DOHH2 (cell line): ENCODE measurements at regions not wholly inside any gene's neighbourhood (a gene's known extent, or its start where the extent isn't known, plus 50 kb on each side); places are given as distances from the start of the nearest gene placed in this dataset.

Experiments
- H3F3A ChIP-seq: fragments of 200-600 bp; sonication (generic), shearing (Covaris generic); 2 replicates; pipeline ENCODE4 v1.6.0; 2016; ENCODE audit warnings: antibody characterized with exemption, mild to moderate bottlenecking; ENCODE audit not compliant: control insufficient read depth, insufficient read depth
- H3K27ac ChIP-seq: fragments of 200-600 bp; sonication (generic); 2 replicates; pipeline ENCODE4 v1.5.1; 2014; ENCODE audit warnings: low read depth, mild to moderate bottlenecking, low read length, moderate library complexity
- H3K27me3 ChIP-seq: fragments of 200-600 bp; sonication (generic); 2 replicates; pipeline ENCODE4 v1.6.1; 2014; ENCODE audit warnings: mild to moderate bottlenecking, low read length, mixed read lengths; ENCODE audit not compliant: control insufficient read depth
- H3K36me3 ChIP-seq: fragments of 200-600 bp; sonication (generic); 2 replicates; pipeline ENCODE4 v1.6.1; 2014; ENCODE audit warnings: mild to moderate bottlenecking, low read length, moderate library complexity, mixed read lengths; ENCODE audit not compliant: control insufficient read depth
- H3K4me1 ChIP-seq: fragments of 200-600 bp; sonication (generic); 2 replicates; pipeline ENCODE4 v1.6.1; 2014; ENCODE audit warnings: mild to moderate bottlenecking, low read length, mixed read lengths; ENCODE audit not compliant: control insufficient read depth
- H3K4me2 ChIP-seq: fragments of 200-600 bp; sonication (generic); 2 replicates; pipeline ENCODE4 v1.6.0; 2014; ENCODE audit warnings: mild to moderate bottlenecking, low read length, moderate library complexity
- H3K4me3 ChIP-seq: fragments of 200-600 bp; sonication (generic); 2 replicates; pipeline ENCODE4 v1.5.1; 2014; ENCODE audit warnings: mild to moderate bottlenecking, low read length, mixed read lengths
- H3K79me2 ChIP-seq: fragments of 200-600 bp; sonication (generic); 2 replicates; pipeline ENCODE4 v1.6.1; 2014; ENCODE audit warnings: mild to moderate bottlenecking, low read length, mixed read lengths; ENCODE audit not compliant: control insufficient read depth
- H3K9me2 ChIP-seq: fragments of 200-600 bp; sonication (generic); replicated peaks from 2 replicates; pipeline ENCODE4 v1.6.1; 2014; ENCODE audit warnings: mild to moderate bottlenecking, low read length, mixed read lengths; ENCODE audit not compliant: control insufficient read depth
- H3K9me3 ChIP-seq: fragments of 200-600 bp; sonication (generic); 2 replicates; pipeline ENCODE4 v1.6.1; 2014; ENCODE audit warnings: antibody characterized with exemption, low read length, mixed read lengths; ENCODE audit not compliant: control insufficient read depth, insufficient read depth
- H4K20me1 ChIP-seq: fragments of 200-600 bp; sonication (generic); 2 replicates; pipeline ENCODE4 v1.6.0; 2014; ENCODE audit warnings: low read depth, mild to moderate bottlenecking, antibody characterized with exemption, low read length, moderate library complexity; ENCODE audit not compliant: control insufficient read depth, insufficient read depth
- EZH2phosphoT487 ChIP-seq: fragments of 200-600 bp; sonication (generic); IDR thresholded peaks from 2 replicates; pipeline ENCODE4 v1.6.1; 2017; ENCODE audit warnings: borderline replicate concordance, mild to moderate bottlenecking, antibody characterized with exemption, low read length, moderate library complexity, mixed read lengths
- TF ChIP-seq, protein P1 (sequence below): fragments of 200-600 bp; sonication (generic); IDR thresholded peaks from one replicate; pipeline ENCODE4 v1.5.1; 2014; ENCODE audit warnings: antibody characterized with exemption, mild to moderate bottlenecking, low read depth, low read length; ENCODE audit not compliant: poor library complexity, severe bottlenecking

DNA sequence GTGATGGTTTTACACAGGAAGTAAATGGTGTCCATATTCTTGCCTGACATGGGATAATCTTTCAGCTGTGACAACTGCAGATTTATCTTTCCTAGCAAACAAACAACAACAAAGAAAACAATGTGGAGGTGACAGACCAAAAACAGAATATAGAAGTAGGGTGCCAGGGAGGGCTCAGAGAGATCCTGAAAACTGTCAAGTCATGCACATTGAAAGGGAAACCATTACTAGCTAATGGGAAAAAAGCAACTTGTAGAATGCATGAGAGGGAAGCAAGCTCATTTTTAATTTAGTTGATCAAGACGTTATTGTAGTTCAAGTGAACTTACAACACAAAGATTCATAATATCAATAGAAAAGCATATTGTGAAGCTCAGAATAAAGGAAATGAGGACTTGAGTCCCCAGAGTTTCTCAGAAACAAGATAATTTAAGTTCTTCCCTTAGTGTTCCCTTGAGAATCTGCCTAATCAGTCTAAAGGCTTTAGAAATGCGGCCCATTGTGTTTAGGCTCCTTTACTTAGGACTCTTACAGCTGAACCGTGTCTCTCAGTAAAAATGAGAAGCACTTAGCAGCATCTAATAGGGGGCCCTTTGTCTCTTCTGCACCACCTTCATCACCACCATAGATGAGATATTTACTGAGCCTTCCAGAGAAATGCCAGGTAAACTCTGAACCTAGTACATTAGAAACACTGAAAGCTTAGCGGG lies 115.6 kb upstream of the CADPS start:
- no peaks in the 10 kb centered on the region for H3K9me2 ChIP-seq
- no peak overlapping the region for H3K27ac ChIP-seq
- no peaks in the 10 kb centered on the region for H3K9me3 ChIP-seq
- no peaks in the 10 kb centered on the region for H3K27me3 ChIP-seq
- TF ChIP-seq, protein P1, sequence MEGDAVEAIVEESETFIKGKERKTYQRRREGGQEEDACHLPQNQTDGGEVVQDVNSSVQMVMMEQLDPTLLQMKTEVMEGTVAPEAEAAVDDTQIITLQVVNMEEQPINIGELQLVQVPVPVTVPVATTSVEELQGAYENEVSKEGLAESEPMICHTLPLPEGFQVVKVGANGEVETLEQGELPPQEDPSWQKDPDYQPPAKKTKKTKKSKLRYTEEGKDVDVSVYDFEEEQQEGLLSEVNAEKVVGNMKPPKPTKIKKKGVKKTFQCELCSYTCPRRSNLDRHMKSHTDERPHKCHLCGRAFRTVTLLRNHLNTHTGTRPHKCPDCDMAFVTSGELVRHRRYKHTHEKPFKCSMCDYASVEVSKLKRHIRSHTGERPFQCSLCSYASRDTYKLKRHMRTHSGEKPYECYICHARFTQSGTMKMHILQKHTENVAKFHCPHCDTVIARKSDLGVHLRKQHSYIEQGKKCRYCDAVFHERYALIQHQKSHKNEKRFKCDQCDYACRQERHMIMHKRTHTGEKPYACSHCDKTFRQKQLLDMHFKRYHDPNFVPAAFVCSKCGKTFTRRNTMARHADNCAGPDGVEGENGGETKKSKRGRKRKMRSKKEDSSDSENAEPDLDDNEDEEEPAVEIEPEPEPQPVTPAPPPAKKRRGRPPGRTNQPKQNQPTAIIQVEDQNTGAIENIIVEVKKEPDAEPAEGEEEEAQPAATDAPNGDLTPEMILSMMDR = no peak
- TF ChIP-seq EZH2phosphoT487 = no peak
- H3K4me3 ChIP-seq = no peak overlapping the region
- no peak overlapping the region for H3K4me2 ChIP-seq
- no peaks in the 10 kb centered on the region for H3K36me3 ChIP-seq
- H3F3A ChIP-seq = no peaks in the 10 kb centered on the region
- H4K20me1 ChIP-seq = no peaks in the 10 kb centered on the region
- no peaks in the 10 kb centered on the region for H3K79me2 ChIP-seq
- H3K4me1 ChIP-seq = no peaks in the 10 kb centered on the region

DNA sequence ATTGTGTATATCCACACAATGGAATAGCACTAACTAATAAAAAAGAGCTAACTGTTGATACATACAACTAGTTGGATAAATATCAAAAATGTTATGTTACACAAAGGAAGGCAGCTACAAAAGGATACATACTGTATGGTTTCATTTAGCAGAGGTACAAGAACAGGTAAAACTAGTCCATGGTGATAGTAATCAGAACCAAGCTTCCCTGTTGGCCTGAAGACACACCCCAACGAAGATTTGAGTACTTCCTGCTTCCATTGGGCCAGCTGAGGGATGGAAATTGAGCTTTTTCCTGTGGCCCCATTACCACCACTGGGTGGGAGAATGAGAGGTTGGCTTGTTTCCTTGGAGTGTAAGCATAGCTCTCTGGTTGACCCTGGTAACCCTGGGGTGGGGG lies 117.3 kb upstream of the CADPS start:
- no peaks in the 10 kb centered on the region for H3K9me3 ChIP-seq
- no peaks in the 10 kb centered on the region for H3K9me2 ChIP-seq
- H3K4me3 ChIP-seq = no peak overlapping the region
- H4K20me1 ChIP-seq = no peaks in the 10 kb centered on the region
- H3K79me2 ChIP-seq = no peaks in the 10 kb centered on the region
- no peak overlapping the region for H3K4me2 ChIP-seq
- H3F3A ChIP-seq = no peaks in the 10 kb centered on the region
- TF ChIP-seq EZH2phosphoT487 = no peak
- TF ChIP-seq, protein P1 = no peak
- no peaks in the 10 kb centered on the region for H3K36me3 ChIP-seq
- H3K27me3 ChIP-seq = no peaks in the 10 kb centered on the region
- H3K4me1 ChIP-seq = no peaks in the 10 kb centered on the region
- H3K27ac ChIP-seq = no peak overlapping the region

DNA sequence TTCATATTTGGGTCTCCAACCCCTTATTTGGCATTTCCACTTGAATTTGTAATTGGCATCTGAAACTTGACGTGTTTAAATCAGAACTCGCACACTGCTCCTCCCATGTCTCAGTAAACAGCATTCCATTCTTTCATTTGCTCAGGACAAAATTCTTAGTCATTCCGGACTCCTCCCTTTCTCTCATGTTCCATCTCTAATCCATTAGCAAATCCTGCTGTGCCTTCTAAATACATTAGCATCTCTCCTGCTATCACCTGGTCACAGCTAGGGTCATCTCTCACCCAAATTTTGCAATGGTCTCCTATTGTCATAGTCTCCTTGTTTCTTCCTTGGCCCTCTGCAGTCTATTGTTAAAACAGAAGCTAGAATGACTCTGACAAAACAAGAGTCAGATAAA lies 119.9 kb upstream of the CADPS start:
- Histone ChIP-seq H3K36me3 (no peaks in the 10 kb centered on the region), H3K9me3 (no peaks in the 10 kb centered on the region), H3K79me2 (no peaks in the 10 kb centered on the region), H3F3A (no peaks in the 10 kb centered on the region), H3K27me3 (no peaks in the 10 kb centered on the region), H3K27ac (no peak overlapping the region), H3K4me1 (no peaks in the 10 kb centered on the region), H3K4me2 (no peak overlapping the region), H3K4me3 (no peak overlapping the region), H3K9me2 (no peaks in the 10 kb centered on the region), H4K20me1 (no peaks in the 10 kb centered on the region)
- TF ChIP-seq EZH2phosphoT487 = no peak

DNA sequence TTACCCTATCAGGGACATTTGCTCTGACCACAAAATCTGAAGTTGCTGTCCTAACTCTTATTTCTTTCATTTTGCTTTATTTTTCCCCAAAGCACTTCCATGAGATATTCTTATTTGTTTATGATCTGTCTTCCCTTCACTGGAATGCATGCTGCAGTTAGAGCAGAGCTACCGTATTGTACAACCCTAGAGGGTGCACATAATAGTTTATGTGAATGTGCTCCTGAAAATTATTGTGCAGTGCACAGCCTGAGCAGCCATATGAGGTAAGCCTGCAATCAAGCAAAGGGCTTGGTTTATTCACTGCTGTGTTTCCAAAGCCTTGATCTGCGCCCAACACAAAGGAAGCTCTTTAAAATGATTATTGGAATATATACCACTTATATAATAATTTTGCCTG lies 120.3 kb upstream of the CADPS start:
- Histone ChIP-seq H3K9me3 (no peaks in the 10 kb centered on the region), H3K9me2 (no peaks in the 10 kb centered on the region), H3K27me3 (no peaks in the 10 kb centered on the region), H3K4me3 (no peak overlapping the region), H3F3A (no peaks in the 10 kb centered on the region), H3K4me1 (peaks cover 4% of the 10 kb centered on the region), H3K79me2 (no peaks in the 10 kb centered on the region), H3K36me3 (no peaks in the 10 kb centered on the region), H3K27ac (no peak overlapping the region), H4K20me1 (no peaks in the 10 kb centered on the region), H3K4me2 (no peak overlapping the region)
- no peak for TF ChIP-seq EZH2phosphoT487
- TF ChIP-seq, protein P1 = no peak
